Prostate gland (tissue), 2 donors: ENCODE measurements at regions not wholly inside any gene's neighbourhood (a gene's known extent, or its start where the extent isn't known, plus 50 kb on each side); places are given as distances from the start of the nearest gene placed in this dataset.
"Not testable (repeated sequence)": the region's sequence is repeated elsewhere in the genome, so short reads cannot be mapped to it uniquely, and the experiment has no call there.

Experiments used
- DNase-seq: peaks from one replicate; pipeline ENCODE4 v3.0.0-alpha.2; 2019; ENCODE audit warnings: low spot score
- H3K27ac ChIP-seq, 2 donors: fragments of 200-600 bp; sonication (generic); 2 replicates each; pipeline ENCODE4 v1.5.1; 2017 to 2019
- H3K27me3 ChIP-seq: fragments of 200-600 bp; sonication (generic); replicated peaks from 2 replicates; pipeline ENCODE4 v1.5.1; 2019; ENCODE audit not compliant: insufficient read depth
- H3K36me3 ChIP-seq, 2 donors: fragments of 200-600 bp; sonication (generic); 1 replicate in 1 of 2; 2 replicates in 1 of 2; pipeline versions ENCODE4 v1.5.1 to v1.8.1; 2017 to 2019
- H3K4me1 ChIP-seq: fragments of 200-600 bp; sonication (generic); replicated peaks from 2 replicates; pipeline ENCODE4 v1.5.1; 2019
- H3K4me3 ChIP-seq, 2 donors: fragments of 200-600 bp; sonication (generic); 2 replicates each; pipeline ENCODE4 v1.5.1; 2017 to 2019
- H3K9me3 ChIP-seq: fragments of 200-600 bp; sonication (generic); 2 replicates; pipeline ENCODE4 v1.5.1; 2017
- POLR2A ChIP-seq: fragments of 450-650 bp; IDR thresholded peaks from one replicate; pipeline ENCODE4 v1.6.1; 2016; ENCODE audit warnings: antibody characterized with exemption, mild to moderate bottlenecking
- POLR2AphosphoS5 ChIP-seq: sonication (generic); formaldehyde crosslinking; IDR thresholded peaks from one replicate; pipeline ENCODE4 v1.6.1; 2017; ENCODE audit warnings: antibody characterized with exemption
- WGBS: methylation state at CpG from one replicate; pipeline ENCODE4 v1.1.5; 2018; 5-methylcytosine and 5-hydroxymethylcytosine counted together
- intact Hi-C: fragments of 100-400 bp; cut with DNase I; formaldehyde crosslinking; loops from one replicate; pipeline ENCODE4 v1.14.2; 2022
- TF ChIP-seq, protein P1 (sequence below), 4 experiments: fragments of 200-600 bp in 2 of 4; fragments of 450-650 bp in 2 of 4; sonication (generic) in 2 of 4; IDR thresholded peaks; 1 replicate in 3 of 4; 2 replicates in 1 of 4; pipeline ENCODE4 v1.5.1; 2016 to 2019; ENCODE audit warnings: antibody characterized with exemption in 4 of 4, mild to moderate bottlenecking in 2 of 4, moderate library complexity in 2 of 4

DNA sequence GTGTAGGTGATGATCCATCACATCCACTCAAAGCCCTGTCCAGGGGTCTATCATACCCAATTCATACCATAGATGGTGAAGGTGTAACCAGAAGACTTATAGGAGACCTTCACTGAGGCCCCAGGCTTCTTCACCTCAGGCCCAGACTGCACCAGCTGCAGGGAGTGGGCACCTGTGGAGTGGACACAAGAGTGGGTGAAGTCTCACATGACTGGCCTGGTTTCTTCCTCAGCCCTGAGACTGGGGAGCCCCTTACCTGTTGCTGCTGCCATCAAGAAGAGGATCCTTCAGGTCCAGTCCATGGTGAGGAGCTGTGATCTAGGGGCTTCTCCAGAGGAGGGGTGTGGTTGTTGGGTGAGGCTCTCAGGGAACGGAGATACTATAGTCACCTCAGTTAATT lies 851.0 kb downstream of the TMEM121 start:
- WGBS, result 79% methylated on average over 1 of the region's 1 CpG
- Histone ChIP-seq H3K4me1 (no peaks in the 10 kb centered on the region), H3K9me3 (no peaks in the 10 kb centered on the region), H3K4me3 (no peak overlapping the region), H3K27ac (no peak overlapping the region), H3K36me3 (no peaks in the 10 kb centered on the region), H3K27me3 (no peaks in the 10 kb centered on the region)
- no peak for TF ChIP-seq POLR2AphosphoS5
- TF ChIP-seq, protein P1, sequence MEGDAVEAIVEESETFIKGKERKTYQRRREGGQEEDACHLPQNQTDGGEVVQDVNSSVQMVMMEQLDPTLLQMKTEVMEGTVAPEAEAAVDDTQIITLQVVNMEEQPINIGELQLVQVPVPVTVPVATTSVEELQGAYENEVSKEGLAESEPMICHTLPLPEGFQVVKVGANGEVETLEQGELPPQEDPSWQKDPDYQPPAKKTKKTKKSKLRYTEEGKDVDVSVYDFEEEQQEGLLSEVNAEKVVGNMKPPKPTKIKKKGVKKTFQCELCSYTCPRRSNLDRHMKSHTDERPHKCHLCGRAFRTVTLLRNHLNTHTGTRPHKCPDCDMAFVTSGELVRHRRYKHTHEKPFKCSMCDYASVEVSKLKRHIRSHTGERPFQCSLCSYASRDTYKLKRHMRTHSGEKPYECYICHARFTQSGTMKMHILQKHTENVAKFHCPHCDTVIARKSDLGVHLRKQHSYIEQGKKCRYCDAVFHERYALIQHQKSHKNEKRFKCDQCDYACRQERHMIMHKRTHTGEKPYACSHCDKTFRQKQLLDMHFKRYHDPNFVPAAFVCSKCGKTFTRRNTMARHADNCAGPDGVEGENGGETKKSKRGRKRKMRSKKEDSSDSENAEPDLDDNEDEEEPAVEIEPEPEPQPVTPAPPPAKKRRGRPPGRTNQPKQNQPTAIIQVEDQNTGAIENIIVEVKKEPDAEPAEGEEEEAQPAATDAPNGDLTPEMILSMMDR (IDR thresholded peaks at IDR 0.05), result no peak
- no peak for TF ChIP-seq POLR2A
- no peak for DNase-seq
- intact Hi-C loops, result no loop called here

DNA sequence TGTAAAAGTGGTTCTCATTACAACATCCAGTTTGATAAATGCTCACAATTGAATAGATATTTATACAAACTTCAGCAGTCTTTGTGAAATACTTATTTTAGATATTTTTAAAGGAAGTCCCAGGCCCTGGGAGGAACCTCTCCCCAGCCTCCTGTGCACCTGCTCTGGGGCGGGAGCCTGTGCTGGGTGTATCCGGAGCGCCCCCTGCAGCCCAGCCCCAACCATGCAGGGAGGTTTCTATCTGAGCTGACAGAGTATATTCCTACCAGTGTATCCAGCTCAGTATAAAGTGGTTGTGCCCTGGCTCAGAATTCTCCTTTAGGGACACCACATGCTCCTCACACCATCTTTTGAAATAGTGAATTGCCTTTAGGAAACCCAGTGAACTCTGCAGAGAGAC lies 851.8 kb downstream of the TMEM121 start:
- intact Hi-C loops, result no loop called here
- no peak overlapping the region for H3K27ac ChIP-seq
- H3K9me3 ChIP-seq, result no peaks in the 10 kb centered on the region
- no peaks in the 10 kb centered on the region for H3K27me3 ChIP-seq
- WGBS, result 4% methylated on average over 3 of the region's 3 CpGs
- H3K36me3 ChIP-seq, result no peaks in the 10 kb centered on the region
- no peak overlapping the region for H3K4me3 ChIP-seq
- TF ChIP-seq POLR2A, result no peak
- no peak for TF ChIP-seq POLR2AphosphoS5
- TF ChIP-seq, protein P1 (IDR thresholded peaks at IDR 0.05), result no peak
- no peaks in the 10 kb centered on the region for H3K4me1 ChIP-seq
- DNase-seq, result no peak

GRCh38 chr14:106380740-106381139 lies 854.4 kb downstream of the TMEM121 start:
- Histone ChIP-seq H3K9me3 (no peaks in the 10 kb centered on the region), H3K36me3 (no peaks in the 10 kb centered on the region), H3K27ac (no peak overlapping the region), H3K27me3 (no peaks in the 10 kb centered on the region), H3K4me1 (no peaks in the 10 kb centered on the region), H3K4me3 (no peak overlapping the region)
- TF ChIP-seq POLR2A (no peak), POLR2AphosphoS5 (no peak)
- TF ChIP-seq, protein P1 (IDR thresholded peaks at IDR 0.05), result no peak
- intact Hi-C loops, result no loop called here
- no peak for DNase-seq
- WGBS, result 59% methylated on average over 2 of the region's 2 CpGs

DNA sequence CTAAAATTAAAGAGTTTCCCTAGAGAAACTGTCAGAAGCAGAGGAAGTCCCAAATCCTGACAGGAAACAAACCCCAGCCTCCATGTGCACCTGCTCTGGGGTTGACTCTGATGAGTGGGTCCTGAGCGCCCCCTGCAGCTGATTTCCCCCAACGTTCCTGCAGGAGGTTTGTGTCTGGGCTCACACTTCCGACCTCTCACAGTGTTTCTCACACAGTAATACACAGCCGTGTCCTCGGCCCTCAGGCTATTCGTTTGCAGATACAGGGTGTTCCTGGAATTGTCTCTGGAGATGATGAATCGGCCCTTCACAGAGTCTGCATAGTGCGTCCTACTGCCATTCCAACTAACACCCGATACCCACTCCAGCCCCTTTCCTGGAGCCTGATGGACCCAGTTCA lies 862.8 kb downstream of the TMEM121 start:
- H3K36me3 ChIP-seq, H3K4me1 ChIP-seq, H3K27ac ChIP-seq, H3K9me3 ChIP-seq, H3K4me3 ChIP-seq, intact Hi-C loops, H3K27me3 ChIP-seq, DNase-seq: not testable (repeated sequence)
- 79% methylated on average over 9 of the region's 9 CpGs for WGBS

DNA sequence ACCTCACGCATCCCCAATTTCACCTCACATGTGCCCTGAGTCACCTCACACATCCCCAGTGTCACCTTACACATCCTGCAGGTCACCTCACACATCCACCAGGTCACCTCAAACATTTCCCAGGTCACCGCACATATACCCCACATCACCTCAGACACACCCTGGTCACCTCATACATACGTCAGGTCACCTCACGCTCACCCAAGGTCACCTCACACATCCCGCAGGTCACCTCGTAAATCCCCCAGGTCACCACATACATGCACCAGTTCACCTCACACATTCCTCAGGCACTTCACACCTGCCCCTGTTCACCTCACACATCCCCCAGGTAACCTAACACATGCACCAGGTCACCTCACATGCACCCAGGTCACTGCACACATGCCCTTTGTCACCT lies 864.0 kb downstream of the TMEM121 start:
- 89% methylated on average over 6 of the region's 6 CpGs for WGBS
- H3K9me3 ChIP-seq, result no peaks in the 10 kb centered on the region

More for the DNA sequence above, 864.0 kb downstream of the TMEM121 start:
- Histone ChIP-seq H3K4me1 (no peaks in the 10 kb centered on the region), H3K27me3 (no peaks in the 10 kb centered on the region), H3K27ac (no peak overlapping the region), H3K4me3 (no peak overlapping the region), H3K36me3 (no peaks in the 10 kb centered on the region)
- intact Hi-C loops, result no loop called here
- TF ChIP-seq POLR2AphosphoS5 (no peak), POLR2A (no peak)
- TF ChIP-seq, protein P1 (IDR thresholded peaks at IDR 0.05), result no peak
- DNase-seq, result no peak
